ENCODE measurements at regions not wholly inside any gene's neighbourhood (a gene's known extent, or its start where the extent isn't known, plus 50 kb on each side); places are given as distances from the start of the nearest gene placed in this dataset.
"Not testable (repeated sequence)": the region's sequence is repeated elsewhere in the genome, so short reads cannot be mapped to it uniquely, and the experiment has no call there.

DNA sequence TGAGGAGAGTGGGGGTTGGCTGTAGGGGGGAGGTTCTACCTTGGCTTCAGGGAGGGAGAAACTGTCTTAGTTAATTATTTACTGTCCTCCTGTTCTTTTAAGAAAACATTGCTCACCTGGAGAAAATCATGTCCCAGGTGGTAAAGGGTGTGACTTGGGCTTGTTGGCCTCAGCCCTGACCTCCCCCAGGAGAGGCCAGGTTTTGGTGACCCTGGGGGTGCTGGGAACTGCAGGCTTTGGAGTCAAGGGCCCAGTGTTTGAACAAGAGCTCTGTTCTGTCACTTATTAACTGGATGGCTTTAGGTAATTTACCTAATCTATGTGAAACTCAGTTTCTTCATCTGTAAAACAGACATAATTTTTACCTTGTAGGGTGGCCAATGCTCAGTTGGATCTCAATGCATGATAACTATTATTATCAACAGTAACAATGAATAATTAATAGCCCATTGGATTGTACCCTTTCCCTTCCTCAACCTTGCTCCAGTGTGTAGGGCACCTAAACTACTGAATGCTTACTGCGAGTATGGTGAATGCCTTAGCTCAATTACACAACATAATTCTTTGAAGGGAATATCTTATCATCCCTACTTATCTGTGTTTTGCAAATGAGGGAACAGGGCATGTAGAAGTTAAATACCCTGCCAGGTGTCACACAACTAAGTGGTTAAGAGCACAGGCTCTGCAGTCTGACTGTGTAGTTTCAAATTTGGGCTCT lies 959.4 kb upstream of the DEFB115 start:
- peak; percentile 19 to 22 for DNase-seq

DNA sequence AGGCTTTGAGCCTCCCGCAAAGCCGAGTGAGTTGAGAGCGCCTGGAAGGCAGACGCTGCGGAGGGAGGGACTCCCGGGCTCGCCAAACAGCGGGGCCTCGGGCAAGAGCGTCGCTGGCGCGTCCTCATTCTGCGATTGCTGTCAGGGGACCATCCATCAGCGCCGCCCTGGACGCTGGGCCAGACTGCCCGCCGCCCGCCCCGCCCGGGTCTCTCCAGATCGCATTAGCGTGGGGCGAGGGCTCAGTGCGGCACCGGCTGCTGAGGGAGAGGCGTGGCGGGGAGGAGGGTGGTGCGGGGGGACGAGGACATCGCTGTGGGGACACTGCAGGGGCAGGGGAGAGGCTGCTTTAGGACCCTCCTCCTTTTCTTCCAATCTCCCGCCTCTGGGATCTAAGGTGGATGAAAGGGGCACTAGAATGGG lies 957.2 kb upstream of the DEFB115 start:
- DNase-seq = peak in 1 of 2 experiments; percentile 37

GRCh38 chr20:30302786-30303185 lies 954.7 kb upstream of the DEFB115 start:
- not testable (repeated sequence) for DNase-seq

DNA sequence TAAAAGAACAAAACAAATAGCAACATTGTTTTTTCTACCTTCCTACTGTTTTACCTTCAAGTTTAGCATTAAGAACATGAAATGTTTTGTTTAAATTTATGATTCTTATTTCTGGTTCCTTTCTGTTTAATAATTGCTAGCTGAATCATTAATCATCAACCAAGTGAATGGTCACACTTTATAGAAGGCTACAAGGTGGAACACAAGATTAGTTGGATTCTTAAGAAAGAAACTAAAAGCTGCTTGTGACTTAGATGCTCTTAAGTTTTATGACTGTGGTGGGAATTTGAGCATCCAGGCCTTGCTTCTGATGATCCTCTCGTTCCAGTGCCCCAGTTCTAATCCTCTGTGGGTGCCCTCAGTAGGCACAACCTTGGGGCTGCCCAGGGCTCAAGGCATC lies 947.5 kb upstream of the DEFB115 start:
- DNase-seq = not testable (repeated sequence)

- not testable (repeated sequence) for DNase-seq
Observed at GRCh38 chr20:30310385-30310784, 947.1 kb upstream of the DEFB115 start.

DNA sequence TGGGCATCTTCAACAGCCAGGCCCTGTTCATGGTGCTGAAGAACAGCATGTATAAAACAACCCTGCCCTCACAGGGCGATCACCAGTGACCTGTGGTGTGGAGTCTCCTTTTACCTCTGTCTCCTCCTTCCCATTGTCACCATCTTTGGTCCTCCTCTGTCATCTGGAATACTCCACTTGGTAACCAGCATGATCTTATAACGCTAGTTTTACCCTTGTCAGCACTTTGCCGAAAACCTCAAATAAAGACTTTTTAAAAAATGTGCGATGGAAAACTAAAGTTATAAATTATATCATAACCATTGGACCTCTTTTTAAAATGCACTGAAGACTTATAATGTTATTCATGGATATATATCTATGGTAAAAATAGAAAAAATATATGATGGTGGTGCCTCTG lies 945.2 kb upstream of the DEFB115 start:
- DNase-seq = not testable (repeated sequence)

- DNase-seq = not testable (repeated sequence)
Observed at GRCh38 chr20:30313660-30314059, 943.8 kb upstream of the DEFB115 start.

- DNase-seq = peak in 1 of 2 experiments; percentile 19
Observed at GRCh38 chr20:30316063-30316462, 941.4 kb upstream of the DEFB115 start.

DNA sequence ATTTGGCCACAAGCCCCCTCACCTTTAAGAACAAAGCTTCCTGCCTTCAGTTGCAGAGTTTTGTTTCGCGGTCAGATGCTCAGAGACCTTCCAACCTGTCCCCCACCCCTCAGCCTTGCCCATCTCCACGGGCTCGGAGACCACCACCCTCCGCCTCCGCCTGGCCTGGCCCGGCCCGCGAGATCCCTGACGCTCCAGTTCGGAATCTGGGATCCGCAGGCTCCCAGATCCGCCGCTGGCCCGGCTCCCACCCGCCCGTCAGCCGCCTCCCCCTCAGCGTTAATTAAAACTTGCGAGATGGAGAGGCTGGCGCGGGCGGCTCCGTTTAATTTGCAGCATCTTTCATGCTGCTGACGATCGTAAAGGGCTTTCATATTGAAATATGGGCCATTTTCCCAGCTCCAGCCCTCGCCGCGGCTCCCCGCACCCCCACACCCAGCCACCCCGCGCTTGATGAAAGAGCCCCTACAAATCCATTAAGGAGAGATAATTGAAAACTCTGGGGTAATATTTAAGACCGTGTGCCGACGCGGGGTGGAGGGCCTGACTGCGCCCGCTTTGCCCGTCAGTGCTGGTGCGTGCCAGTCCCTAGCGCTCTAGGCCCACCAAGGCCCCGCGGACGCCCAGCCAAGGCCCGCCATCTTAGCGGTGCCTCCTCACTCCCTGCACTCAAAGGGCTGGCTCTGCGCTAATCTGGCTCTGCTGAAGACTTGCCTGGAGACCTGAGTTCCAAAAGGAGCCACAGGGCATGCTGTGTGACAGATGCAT lies 940.7 kb upstream of the DEFB115 start:
- DNase-seq = not testable (repeated sequence)

GRCh38 chr20:30333744-30334143 lies 923.7 kb upstream of the DEFB115 start:
- not testable (repeated sequence) for DNase-seq

DNA sequence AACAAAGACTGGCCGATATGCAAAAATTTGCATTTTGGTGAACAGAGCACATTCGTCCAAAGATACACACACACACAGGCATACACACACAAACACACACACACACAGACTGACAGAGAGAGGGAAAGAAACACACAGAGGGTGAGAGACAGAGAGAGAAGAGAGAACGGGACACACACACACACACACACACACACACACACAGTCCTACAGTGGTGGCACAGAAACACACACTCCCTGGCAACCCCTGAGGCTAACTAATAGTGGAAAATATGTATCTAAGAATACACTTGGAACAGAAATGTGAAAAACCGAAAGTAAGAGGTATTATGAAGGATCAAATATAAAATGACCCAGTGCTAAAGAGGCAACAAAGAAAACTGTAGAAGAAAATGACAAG lies 919.9 kb upstream of the DEFB115 start:
- not testable (repeated sequence) for DNase-seq

DNA sequence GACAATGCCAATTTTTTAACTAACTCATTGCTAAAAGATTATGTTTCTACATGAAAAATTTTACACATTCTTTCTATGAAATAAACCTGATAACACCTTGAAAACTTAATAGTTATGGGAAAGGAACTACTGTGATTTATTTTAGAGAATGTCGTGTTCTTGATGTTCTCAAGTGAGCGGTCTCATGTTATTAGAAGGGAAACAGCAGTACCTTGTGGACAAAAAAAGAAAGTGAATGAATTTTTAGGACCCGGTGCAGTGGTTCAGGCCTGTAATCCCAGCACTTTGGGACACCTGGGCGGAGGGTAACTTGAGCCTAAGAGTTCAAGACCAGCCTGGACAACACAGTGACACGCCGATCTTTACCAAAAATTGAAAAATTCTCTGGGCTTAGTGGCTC lies 908.5 kb upstream of the DEFB115 start:
- DNase-seq = peak in 1 of 2 experiments; percentile 18

DNA sequence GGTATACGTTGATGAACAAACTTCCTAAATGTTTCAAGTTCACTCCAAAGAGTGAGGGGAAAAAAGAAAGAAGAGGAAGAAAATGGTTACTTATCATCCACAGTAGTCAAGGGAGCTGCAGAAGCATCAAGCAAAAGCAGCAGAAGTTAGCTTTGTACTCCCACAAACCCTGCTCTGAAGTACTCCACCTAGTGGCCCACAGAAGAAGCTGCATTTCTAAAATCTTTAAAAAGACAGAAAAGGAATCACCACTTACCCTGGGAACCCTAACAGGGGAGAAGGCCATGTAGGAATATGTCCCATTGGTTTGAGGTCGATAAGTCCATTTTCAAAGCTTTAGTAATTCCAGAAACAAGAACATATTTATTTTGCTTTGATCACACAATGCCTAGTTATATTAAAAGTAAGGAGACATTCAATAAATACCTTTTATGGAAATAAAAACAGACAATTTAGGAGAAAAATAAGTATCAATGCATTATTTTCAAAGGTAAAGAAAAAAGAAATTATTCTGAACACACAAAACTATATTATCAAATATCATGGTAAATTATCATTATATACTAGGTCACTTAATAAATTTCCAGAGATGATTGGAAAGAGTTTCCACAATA lies 900.5 kb upstream of the DEFB115 start:
- DNase-seq = peak in 1 of 2 experiments; percentile 13

GRCh38 chr20:30361756-30362155 lies 895.7 kb upstream of the DEFB115 start:
- not testable (repeated sequence) for DNase-seq

- not testable (repeated sequence) for DNase-seq
Observed at GRCh38 chr20:30376430-30376766, 881.1 kb upstream of the DEFB115 start.

DNA sequence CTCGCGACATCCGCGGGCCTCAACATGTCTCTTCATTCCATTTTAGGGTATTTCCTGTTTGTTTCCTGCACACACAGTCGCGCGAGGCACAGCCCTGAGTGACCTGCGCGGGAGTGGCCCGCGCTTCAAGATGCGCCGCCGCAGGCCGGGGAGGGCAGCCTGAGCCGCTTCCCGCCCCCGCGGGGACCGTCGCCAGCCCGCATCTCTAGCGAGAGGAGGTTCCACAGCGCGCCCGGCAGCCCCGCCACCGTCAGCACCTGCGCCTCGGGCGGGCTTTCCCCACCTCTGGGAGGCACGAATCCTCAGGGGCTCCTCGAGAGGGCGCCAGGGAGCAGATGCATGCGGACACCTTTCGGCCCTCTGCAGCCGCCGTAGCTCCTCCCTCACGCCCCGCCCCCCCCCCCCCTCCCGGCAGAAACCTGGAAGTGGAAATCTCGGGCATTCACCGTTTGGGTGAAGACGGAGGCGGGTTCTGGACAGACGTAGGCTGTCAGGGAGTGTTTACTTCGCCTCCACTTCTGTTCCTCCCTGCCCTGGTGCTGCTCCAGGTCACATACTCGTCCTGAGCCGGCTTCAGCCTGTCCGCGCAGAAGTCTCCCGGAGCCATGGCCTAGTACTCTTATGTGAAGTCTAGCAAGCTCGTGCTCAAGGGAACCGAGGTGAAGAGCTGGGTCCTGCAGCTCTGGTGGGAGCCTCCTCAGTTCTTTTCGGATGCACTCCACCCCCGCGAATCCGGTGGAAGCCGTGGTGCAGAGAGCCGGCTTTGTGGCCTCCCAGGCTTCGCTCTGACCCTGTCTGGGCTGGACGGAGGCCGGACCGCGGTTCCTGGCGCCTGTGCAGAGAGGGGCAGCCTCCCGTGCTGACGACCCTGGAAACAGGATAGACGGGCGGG lies 880.5 kb upstream of the DEFB115 start:
- peak; percentile 62 to 86 for DNase-seq

- not testable (repeated sequence) for DNase-seq
Observed at GRCh38 chr20:30378317-30378716, 879.1 kb upstream of the DEFB115 start.

- not testable (repeated sequence) for DNase-seq
Observed at GRCh38 chr20:30378721-30379120, 878.7 kb upstream of the DEFB115 start.

DNA sequence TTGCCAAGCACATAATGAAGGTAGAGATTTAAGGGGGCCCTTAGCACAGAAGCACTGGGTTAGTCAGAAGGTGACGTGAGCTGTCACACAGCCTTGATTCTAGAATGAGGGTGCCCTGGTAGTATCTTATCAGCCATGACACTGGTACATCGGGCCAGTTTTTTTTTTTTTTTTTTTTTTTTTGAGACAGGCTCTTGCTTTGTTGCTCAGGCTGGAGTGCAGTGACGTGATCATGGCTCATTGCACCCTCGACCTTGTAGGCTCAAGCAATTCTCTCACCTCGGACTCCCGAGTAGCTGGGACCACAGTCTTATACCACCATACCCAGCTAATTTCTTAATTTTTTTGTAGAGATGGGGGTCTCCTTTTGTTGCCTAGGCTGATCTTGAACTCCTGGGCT lies 872.6 kb upstream of the DEFB115 start:
- not testable (repeated sequence) for DNase-seq

DNA sequence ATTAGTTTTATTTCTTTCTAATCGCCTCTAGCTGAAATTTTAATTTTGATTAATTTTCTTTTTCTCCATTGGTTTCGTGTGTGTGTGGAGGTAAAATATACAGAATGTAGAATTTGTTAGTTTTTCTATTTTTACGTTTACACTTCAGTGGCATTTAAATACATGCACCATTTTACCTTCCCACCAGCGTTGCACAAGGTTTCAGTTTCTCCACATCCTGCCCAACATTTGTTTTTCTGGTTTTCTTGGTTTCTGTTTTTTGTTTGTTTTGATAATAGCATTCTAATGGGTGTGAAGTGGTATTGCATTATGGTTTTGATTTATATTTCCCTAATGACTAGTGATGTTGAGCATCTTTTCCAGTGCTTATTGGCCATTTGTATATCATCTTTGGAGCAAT lies 871.4 kb upstream of the DEFB115 start:
- DNase-seq = not testable (repeated sequence)

- not testable (repeated sequence) for DNase-seq
Observed at GRCh38 chr20:30387823-30388222, 869.6 kb upstream of the DEFB115 start.

DNA sequence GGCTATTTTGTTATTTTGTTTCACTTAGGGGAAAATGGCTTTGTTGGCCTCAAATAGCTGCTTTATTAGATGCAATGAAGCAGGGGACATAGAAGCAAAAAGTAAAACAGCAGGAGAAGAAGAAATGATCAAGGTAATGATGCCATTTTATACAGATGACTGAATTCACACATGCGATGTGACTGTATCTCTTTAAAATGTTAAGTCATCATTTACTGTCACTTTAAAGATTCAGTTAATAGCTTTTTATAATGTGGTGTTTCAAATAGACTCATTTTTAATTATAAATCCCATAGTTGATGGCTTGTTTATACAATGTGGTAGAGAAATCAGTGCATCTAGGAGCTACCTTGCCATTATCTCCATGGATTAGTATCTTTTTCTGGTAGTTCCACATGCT lies 863.9 kb upstream of the DEFB115 start:
- DNase-seq = not testable (repeated sequence)

GRCh38 chr20:30397111-30397510 lies 860.4 kb upstream of the DEFB115 start:
- DNase-seq = not testable (repeated sequence)

All from NCI-H526 (cell line).